Endothelial cell of umbilical vein (primary cell): ENCODE measurements at regions not wholly inside any gene's neighbourhood (a gene's known extent, or its start where the extent isn't known, plus 50 kb on each side); places are given as distances from the start of the nearest gene placed in this dataset.

ENCODE experiments used
- BruUV-seq: library from RNA; stranded (reverse); fragments of 400-500 nt; replicated peaks from 2 replicates; lab custom pipeline; 2021; lab: Mats Ljungman, UMichigan
- CTCF ChIA-PET: fragments of 300-600, 350-600 bp; sonication (Branson Sonifier 250); formaldehyde crosslinking; loops from one replicate; lab custom pipeline; 2021; ENCODE audit warnings: antibody characterized with exemption, inconsistent platforms; lab: Charles Lee
- POLR2A ChIA-PET: fragments of 300-600, 350-600 bp; sonication (Branson Sonifier 250); formaldehyde crosslinking; loops from one replicate; lab custom pipeline; 2021; ENCODE audit warnings: antibody characterized with exemption, inconsistent platforms; lab: Charles Lee
- DNase-seq: peaks from one replicate; pipeline ENCODE4 v3.0.0-alpha.2; 2011; ENCODE audit warnings: low read depth, low spot score
- FAIRE-seq: peaks from 2 replicates; lab custom pipeline; 2011; peaks lifted over from hg19 to GRCh38; lab: Jason Lieb, UNC
- H2AFZ ChIP-seq: 2 replicates; pipeline ENCODE4 v1.6.0; 2012; ENCODE audit warnings: low read depth, low read length, control low read depth, inconsistent platforms
- H3K27ac ChIP-seq: 2 replicates; pipeline ENCODE4 v1.5.1; 2011; ENCODE audit warnings: low read depth, mild to moderate bottlenecking, control low read depth, low read length, moderate library complexity; ENCODE audit not compliant: insufficient read depth
- H3K27me3 ChIP-seq, 2 experiments: 2 replicates each; pipeline versions ENCODE4 v1.6.0 to v1.6.1; 2011; ENCODE audit warnings: low read length in 2 of 2, mixed read lengths in 1 of 2; ENCODE audit not compliant: control insufficient read depth in 2 of 2, insufficient read depth in 2 of 2
- H3K36me3 ChIP-seq, 2 experiments: 2 replicates in 1 of 2; 3 replicates in 1 of 2; pipeline ENCODE4 v1.5.1; 2011; ENCODE audit warnings: low read length in 2 of 2, mild to moderate bottlenecking in 1 of 2, moderate library complexity in 1 of 2; ENCODE audit not compliant: control insufficient read depth in 2 of 2, insufficient read depth in 2 of 2; ENCODE audit errors: extremely low read depth in 1 of 2
- H3K4me1 ChIP-seq: 3 replicates; pipeline ENCODE4 v1.5.1; 2011; ENCODE audit warnings: mild to moderate bottlenecking, low read length; ENCODE audit not compliant: control insufficient read depth, insufficient read depth; ENCODE audit errors: extremely low read depth
- H3K4me2 ChIP-seq: 2 replicates; pipeline ENCODE4 v1.6.1; 2011; ENCODE audit warnings: low read length, control low read depth, mixed read lengths; ENCODE audit not compliant: insufficient read depth
- H3K4me3 ChIP-seq, 3 experiments: fragments of 200-600 bp in 1 of 3; sonication (generic), shearing (Covaris generic) in 1 of 3; replicated peaks in 1 of 3; 2 replicates each; pipeline ENCODE4 v1.5.1; 2011 to 2016; ENCODE audit warnings: control low read depth in 3 of 3, low read length in 3 of 3, mild to moderate bottlenecking in 2 of 3, inconsistent platforms in 1 of 3, low read depth in 1 of 3, moderate library complexity in 1 of 3; ENCODE audit not compliant: insufficient read depth in 1 of 3
- H3K79me2 ChIP-seq: 2 replicates; pipeline ENCODE4 v1.6.0; 2012; ENCODE audit warnings: low read length, inconsistent platforms; ENCODE audit not compliant: control insufficient read depth, insufficient read depth
- H3K9ac ChIP-seq: replicated peaks from 2 replicates; pipeline ENCODE3; 2011; ENCODE audit warnings: low read length, control low read depth; ENCODE audit not compliant: insufficient read depth; ENCODE audit errors: extremely low read depth
- H3K9me1 ChIP-seq: replicated peaks from 3 replicates; pipeline ENCODE4 v1.6.0; 2011; ENCODE audit warnings: mild to moderate bottlenecking, low read length; ENCODE audit not compliant: control insufficient read depth, insufficient read depth; ENCODE audit errors: extremely low read depth
- H3K9me3 ChIP-seq: replicated peaks from 2 replicates; pipeline ENCODE4 v1.5.1; 2012; ENCODE audit warnings: low read length, inconsistent platforms; ENCODE audit not compliant: control insufficient read depth, insufficient read depth
- H4K20me1 ChIP-seq: replicated peaks from 2 replicates; pipeline ENCODE3; 2011; ENCODE audit warnings: mild to moderate bottlenecking, low read length; ENCODE audit not compliant: control insufficient read depth, insufficient read depth; ENCODE audit errors: extremely low read depth
- EZH2 ChIP-seq: IDR thresholded peaks from 2 replicates; pipeline ENCODE4 v1.6.1; 2012; ENCODE audit warnings: borderline replicate concordance, low read depth, mild to moderate bottlenecking, moderate library complexity, low read length, inconsistent platforms; ENCODE audit not compliant: severe bottlenecking
- FOS ChIP-seq: IDR thresholded peaks from 2 replicates; pipeline ENCODE4 v1.6.1; 2011; ENCODE audit warnings: mild to moderate bottlenecking, low read length, moderate library complexity, borderline replicate concordance; ENCODE audit not compliant: insufficient read depth
- GATA2 ChIP-seq: IDR thresholded peaks from 2 replicates; pipeline ENCODE4 v1.7.0; 2011; ENCODE audit warnings: low read depth, mild to moderate bottlenecking, moderate library complexity, mixed read lengths, low read length; ENCODE audit not compliant: insufficient read length, insufficient read depth
- JUN ChIP-seq: IDR thresholded peaks from 2 replicates; pipeline ENCODE4 v1.6.1; 2011; ENCODE audit warnings: borderline replicate concordance, low read depth; ENCODE audit not compliant: insufficient read length, insufficient read depth
- MYC ChIP-seq: IDR thresholded peaks from one replicate; pipeline ENCODE4 v1.6.1; 2011; ENCODE audit warnings: mild to moderate bottlenecking, low read depth, low read length
- POLR2A ChIP-seq: IDR thresholded peaks from 2 replicates; pipeline ENCODE4 v1.6.1; 2012; ENCODE audit warnings: low read depth, mild to moderate bottlenecking, control low read depth, low read length
- POLR2AphosphoS5 ChIP-seq: IDR thresholded peaks from 2 replicates; pipeline ENCODE4 v1.6.1; 2012; ENCODE audit warnings: low read depth, mild to moderate bottlenecking, control low read depth, low read length, moderate library complexity; ENCODE audit not compliant: insufficient read depth
- dilution Hi-C: fragments of 300-500 bp; cut with MboI; formaldehyde crosslinking; loops from one replicate; pipeline ENCODE4 v1.15.0; 2019; ENCODE audit warnings: low sequenced_read_pairs; ENCODE audit not compliant: extremely low pct_ligation_motif_present
- intact Hi-C: fragments of 100-400 bp; cut with micrococcal nuclease; formaldehyde crosslinking; loops from one replicate; pipeline ENCODE4 v1.10.0; 2022
- TF ChIP-seq, protein P1 (sequence below), 2 donors: IDR thresholded peaks; 1 replicate in 1 of 2; 2 replicates in 1 of 2; pipeline ENCODE4 v1.5.1; 2011; ENCODE audit warnings: low read length in 2 of 2, mild to moderate bottlenecking in 2 of 2, moderate library complexity in 2 of 2, control low read depth in 1 of 2, inconsistent platforms in 1 of 2, low read depth in 1 of 2; ENCODE audit not compliant: insufficient read depth in 1 of 2; ENCODE audit errors: extremely low read depth in 1 of 2
- TF ChIP-seq, protein P2 (sequence below): IDR thresholded peaks from 2 replicates; pipeline ENCODE4 v1.6.1; 2011; ENCODE audit not compliant: insufficient read depth, insufficient read length

DNA sequence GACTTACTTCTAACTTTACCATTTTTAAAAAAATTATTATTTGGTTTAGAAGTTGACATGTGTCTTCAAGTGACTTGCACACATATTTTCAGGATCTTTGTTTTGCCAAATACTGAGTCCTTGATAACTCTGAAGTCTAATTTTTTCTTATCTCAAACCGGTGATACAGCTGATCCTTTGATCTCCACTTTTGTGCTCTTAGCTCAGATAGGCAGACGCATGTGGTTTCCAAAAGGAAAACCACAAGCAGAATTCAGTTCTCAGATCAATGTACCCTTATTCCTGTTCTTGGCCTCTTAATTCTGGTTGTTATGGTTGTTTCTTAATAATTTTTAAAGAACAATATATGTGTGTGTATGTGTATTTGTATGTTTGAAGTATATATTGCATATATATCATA lies 238.3 kb upstream of the EDIL3 start:
- H3K79me2 ChIP-seq: no peaks in the 10 kb centered on the region
- dilution Hi-C loops: no loop called here
- H3K4me3 ChIP-seq: no peak overlapping the region
- ChIA-PET CTCF (interaction anchor here (1.6 kb wide), 1 partner anchor 11 kb away, joined by 3 read pairs; no protein-coding TSS in a partner anchor), POLR2A (no interaction called here)
- H3K4me1 ChIP-seq: no peaks in the 10 kb centered on the region
- no peaks in the 10 kb centered on the region for H3K36me3 ChIP-seq
- no peaks in the 10 kb centered on the region for H3K9me1 ChIP-seq
- no TSS peak for BruUV-seq
- H3K4me2 ChIP-seq: no peak overlapping the region
- H3K27ac ChIP-seq: no peak overlapping the region
- no peak overlapping the region for H2AFZ ChIP-seq
- no peaks in the 10 kb centered on the region for H3K9me3 ChIP-seq
- DNase-seq (no peak), FAIRE-seq (no peak)
- H3K27me3 ChIP-seq: no peaks in the 10 kb centered on the region
- H4K20me1 ChIP-seq: no peaks in the 10 kb centered on the region
- TF ChIP-seq EZH2 (no peak), GATA2 (no peak), MYC (no peak), JUN (no peak), POLR2AphosphoS5 (no peak), POLR2A (no peak), FOS (no peak)
- TF ChIP-seq, protein P1, sequence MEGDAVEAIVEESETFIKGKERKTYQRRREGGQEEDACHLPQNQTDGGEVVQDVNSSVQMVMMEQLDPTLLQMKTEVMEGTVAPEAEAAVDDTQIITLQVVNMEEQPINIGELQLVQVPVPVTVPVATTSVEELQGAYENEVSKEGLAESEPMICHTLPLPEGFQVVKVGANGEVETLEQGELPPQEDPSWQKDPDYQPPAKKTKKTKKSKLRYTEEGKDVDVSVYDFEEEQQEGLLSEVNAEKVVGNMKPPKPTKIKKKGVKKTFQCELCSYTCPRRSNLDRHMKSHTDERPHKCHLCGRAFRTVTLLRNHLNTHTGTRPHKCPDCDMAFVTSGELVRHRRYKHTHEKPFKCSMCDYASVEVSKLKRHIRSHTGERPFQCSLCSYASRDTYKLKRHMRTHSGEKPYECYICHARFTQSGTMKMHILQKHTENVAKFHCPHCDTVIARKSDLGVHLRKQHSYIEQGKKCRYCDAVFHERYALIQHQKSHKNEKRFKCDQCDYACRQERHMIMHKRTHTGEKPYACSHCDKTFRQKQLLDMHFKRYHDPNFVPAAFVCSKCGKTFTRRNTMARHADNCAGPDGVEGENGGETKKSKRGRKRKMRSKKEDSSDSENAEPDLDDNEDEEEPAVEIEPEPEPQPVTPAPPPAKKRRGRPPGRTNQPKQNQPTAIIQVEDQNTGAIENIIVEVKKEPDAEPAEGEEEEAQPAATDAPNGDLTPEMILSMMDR (IDR thresholded peaks at IDR 0.05; ENCODE audit: extremely low read depth in 1 of 2, insufficient read depth in 1 of 2, low read depth in 1 of 2, low read length in 2 of 2): no peak
- TF ChIP-seq, protein P2, sequence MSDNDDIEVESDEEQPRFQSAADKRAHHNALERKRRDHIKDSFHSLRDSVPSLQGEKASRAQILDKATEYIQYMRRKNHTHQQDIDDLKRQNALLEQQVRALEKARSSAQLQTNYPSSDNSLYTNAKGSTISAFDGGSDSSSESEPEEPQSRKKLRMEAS: no peak
- intact Hi-C loops: no loop called here
- H3K9ac ChIP-seq: no peak overlapping the region
